GM12865 (cell line): ENCODE measurements at regions not wholly inside any gene's neighbourhood (a gene's known extent, or its start where the extent isn't known, plus 50 kb on each side); places are given as distances from the start of the nearest gene placed in this dataset.
"Not testable (repeated sequence)": the region's sequence is repeated elsewhere in the genome, so short reads cannot be mapped to it uniquely, and the experiment has no call there.

Experiments used
- DNase-seq: peaks from one replicate; pipeline ENCODE4 v3.0.0; 2010; ENCODE audit warnings: low read depth
- H3K4me3 ChIP-seq: 2 replicates; pipeline ENCODE4 v1.5.1; 2011; ENCODE audit warnings: mild to moderate bottlenecking, low read depth, low read length, control low read depth
- CTCF ChIP-seq: IDR thresholded peaks from 2 replicates; pipeline ENCODE4 v1.5.1; 2011; ENCODE audit warnings: low read length, control low read depth, low read depth, inconsistent platforms; ENCODE audit not compliant: insufficient read depth; ENCODE audit errors: missing control alignments

- TF ChIP-seq CTCF = no peak
- H3K4me3 ChIP-seq = no peak overlapping the region
- no peak for DNase-seq
Observed at GRCh38 chr22:22787151-22787550, 100.5 kb upstream of the IGLL5 start.

GRCh38 chr22:22787786-22788459, 99.7 kb upstream of the IGLL5 start:
- peak; percentile 72 for DNase-seq
- H3K4me3 ChIP-seq = no peak overlapping the region
- TF ChIP-seq CTCF = peak; percentile 76

- TF ChIP-seq CTCF = no peak
- H3K4me3 ChIP-seq = no peak overlapping the region
- no peak for DNase-seq
Observed at GRCh38 chr22:22788460-22789037, 99.1 kb upstream of the IGLL5 start.

- DNase-seq = no peak
- no peak for TF ChIP-seq CTCF
- no peak overlapping the region for H3K4me3 ChIP-seq
Observed at GRCh38 chr22:22789233-22789921, 98.2 kb upstream of the IGLL5 start.

GRCh38 chr22:22789922-22790845, 97.4 kb upstream of the IGLL5 start:
- no peak overlapping the region for H3K4me3 ChIP-seq
- TF ChIP-seq CTCF = no peak
- DNase-seq = no peak

GRCh38 chr22:22791438-22792181, 96.0 kb upstream of the IGLL5 start:
- DNase-seq = no peak
- TF ChIP-seq CTCF = no peak
- H3K4me3 ChIP-seq = no peak overlapping the region

GRCh38 chr22:22792205-22792786, 95.3 kb upstream of the IGLL5 start:
- DNase-seq, H3K4me3 ChIP-seq: not testable (repeated sequence)

- H3K4me3 ChIP-seq, DNase-seq: not testable (repeated sequence)
Observed at GRCh38 chr22:22795639-22796038, 92.0 kb upstream of the IGLL5 start.
